ENCODE measurements at regions not wholly inside any gene's neighbourhood (a gene's known extent, or its start where the extent isn't known, plus 50 kb on each side); places are given as distances from the start of the nearest gene placed in this dataset.

DNA sequence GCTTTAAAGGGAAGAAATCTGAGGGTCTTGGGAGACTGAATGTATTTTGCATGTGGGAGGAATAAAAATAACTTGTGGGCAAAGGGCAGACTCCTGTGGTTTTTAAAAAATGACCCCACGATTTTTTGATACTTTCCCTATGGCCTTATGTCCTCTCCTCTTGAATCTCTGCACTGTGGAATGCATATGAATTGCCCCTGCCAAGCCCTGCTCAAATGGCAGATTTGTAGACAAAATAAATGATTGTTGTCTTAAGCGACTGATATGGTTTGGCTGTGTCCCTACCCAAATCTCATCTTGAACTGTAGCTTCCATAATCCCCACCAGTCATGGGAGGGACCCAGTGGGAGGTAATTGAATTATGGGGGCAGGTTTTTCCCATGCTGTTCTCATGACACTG lies 223.8 kb downstream of the DACT1 start:
- H3K27ac Mint-ChIP-seq, result no peak overlapping the region
- no CpG with 5 or more reads among the region's 2 CpGs for WGBS (ENCODE audit: insufficient coverage)
- DNase-seq, result no peak

DNA sequence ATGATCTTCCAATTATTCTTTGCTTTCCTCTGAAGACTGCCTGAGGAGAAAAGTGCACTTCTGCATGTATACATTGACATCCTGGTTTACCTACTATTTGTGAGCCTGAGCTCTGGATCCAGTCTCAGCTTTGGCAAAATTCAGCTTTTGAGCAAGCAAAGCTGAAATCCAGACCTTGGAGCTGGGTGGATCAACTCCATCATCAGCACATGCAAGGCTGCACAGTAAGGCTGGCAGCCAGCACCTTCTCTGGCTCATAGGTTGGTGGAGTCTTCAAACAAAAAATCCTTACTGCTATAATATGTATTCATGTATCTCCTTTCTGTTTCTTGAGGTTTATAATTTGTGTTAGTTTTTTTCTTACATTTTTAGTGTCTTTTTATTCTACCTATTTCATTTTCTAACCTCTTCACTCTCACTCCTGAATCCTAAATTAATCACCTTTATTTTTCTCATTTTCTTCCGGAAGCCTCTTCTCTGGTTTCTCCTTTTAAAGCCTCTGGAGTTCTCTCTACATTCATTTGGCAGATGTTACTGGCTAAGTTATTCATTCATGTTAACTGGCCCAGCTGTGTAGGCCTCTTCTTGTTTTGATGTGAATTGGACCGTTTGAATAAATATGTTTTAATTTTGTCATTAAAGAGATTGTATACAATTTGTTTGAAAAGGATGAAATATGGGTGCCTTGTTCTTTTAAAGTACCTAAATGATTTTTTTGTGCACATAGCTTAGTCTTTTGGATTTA lies 224.8 kb downstream of the DACT1 start:
- ATAC-seq (ENCODE audit: low read depth), result no peak
- H3K4me3 ChIP-seq (ENCODE audit: control extremely low read depth in 1 of 5, extremely low read depth in 1 of 5, insufficient read depth in 1 of 5, low read depth in 2 of 5, low read length in 4 of 5), result no peak overlapping the region
- Mint-ChIP-seq H3K4me1 (no peaks in the 10 kb centered on the region), H3K9me3 (ENCODE audit: insufficient read depth) (peaks cover 11% of the 10 kb centered on the region), H3K4me3 (no peak overlapping the region), H3K27me3 (no peaks in the 10 kb centered on the region), H3K27ac (no peak overlapping the region)
- no peaks in the 10 kb centered on the region for H3K27me3 ChIP-seq (replicated peaks in 1 of 4; ENCODE audit: control extremely low read depth in 1 of 4, control insufficient read depth in 3 of 4, insufficient read depth in 4 of 4, low read length in 3 of 4)
- no peaks in the 10 kb centered on the region for H3K36me3 ChIP-seq (replicated peaks in 1 of 2; ENCODE audit: control extremely low read depth in 1 of 2, control insufficient read depth in 1 of 2, extremely low read depth in 1 of 2, insufficient read depth in 2 of 2, low read length in 1 of 2)
- no peak for DNase-seq
- H3K27ac ChIP-seq (ENCODE audit: low read length in 2 of 2), result no peak overlapping the region
- H3K4me2 ChIP-seq (replicated peaks; ENCODE audit: low read depth, low read length, poor library complexity, severe bottlenecking), result no peak overlapping the region
- WGBS (ENCODE audit: insufficient coverage), result no CpG with 5 or more reads among the region's 2 CpGs
- H2AFZ ChIP-seq (ENCODE audit: insufficient read depth, low read depth, low read length, poor library complexity, severe bottlenecking), result no peak overlapping the region
- H4K20me1 ChIP-seq (ENCODE audit: control insufficient read depth, insufficient read depth, low read length, poor library complexity, severe bottlenecking), result no peaks in the 10 kb centered on the region
- ChIA-PET CTCF (no interaction called here), POLR2A (no interaction called here)
- no peaks in the 10 kb centered on the region for H3K79me2 ChIP-seq (ENCODE audit: control insufficient read depth, insufficient read depth, low read length)
- intact Hi-C loops (cut with micrococcal nuclease), result no loop called here
- no peak overlapping the region for H3K9ac ChIP-seq (ENCODE audit: low read length)
- no peak for TF ChIP-seq EZH2 (IDR thresholded peaks at IDR 0.05; ENCODE audit: borderline replicate concordance, insufficient read depth, low read depth, low read length, poor library complexity, severe bottlenecking)
- TF ChIP-seq, protein P1, sequence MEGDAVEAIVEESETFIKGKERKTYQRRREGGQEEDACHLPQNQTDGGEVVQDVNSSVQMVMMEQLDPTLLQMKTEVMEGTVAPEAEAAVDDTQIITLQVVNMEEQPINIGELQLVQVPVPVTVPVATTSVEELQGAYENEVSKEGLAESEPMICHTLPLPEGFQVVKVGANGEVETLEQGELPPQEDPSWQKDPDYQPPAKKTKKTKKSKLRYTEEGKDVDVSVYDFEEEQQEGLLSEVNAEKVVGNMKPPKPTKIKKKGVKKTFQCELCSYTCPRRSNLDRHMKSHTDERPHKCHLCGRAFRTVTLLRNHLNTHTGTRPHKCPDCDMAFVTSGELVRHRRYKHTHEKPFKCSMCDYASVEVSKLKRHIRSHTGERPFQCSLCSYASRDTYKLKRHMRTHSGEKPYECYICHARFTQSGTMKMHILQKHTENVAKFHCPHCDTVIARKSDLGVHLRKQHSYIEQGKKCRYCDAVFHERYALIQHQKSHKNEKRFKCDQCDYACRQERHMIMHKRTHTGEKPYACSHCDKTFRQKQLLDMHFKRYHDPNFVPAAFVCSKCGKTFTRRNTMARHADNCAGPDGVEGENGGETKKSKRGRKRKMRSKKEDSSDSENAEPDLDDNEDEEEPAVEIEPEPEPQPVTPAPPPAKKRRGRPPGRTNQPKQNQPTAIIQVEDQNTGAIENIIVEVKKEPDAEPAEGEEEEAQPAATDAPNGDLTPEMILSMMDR (IDR thresholded peaks at IDR 0.05), result no peak
- H3K4me1 ChIP-seq (ENCODE audit: control insufficient read depth in 2 of 2, insufficient read depth in 2 of 2, low read length in 2 of 2), result no peaks in the 10 kb centered on the region
- peaks cover 0 to 11% (median 4%) of the 10 kb centered on the region in 3 donors for H3K9me3 ChIP-seq (ENCODE audit: control extremely low read depth in 1 of 3, control insufficient read depth in 2 of 3, insufficient read depth in 1 of 3, low read length in 2 of 3)

More for the DNA sequence above, 223.8 kb downstream of the DACT1 start:
- Mint-ChIP-seq H3K9me3 (ENCODE audit: insufficient read depth) (peaks cover 11% of the 10 kb centered on the region), H3K27me3 (no peaks in the 10 kb centered on the region), H3K4me3 (no peak overlapping the region), H3K4me1 (no peaks in the 10 kb centered on the region)
- Histone ChIP-seq H3K4me1 (ENCODE audit: control insufficient read depth in 2 of 2, insufficient read depth in 2 of 2, low read length in 2 of 2) (no peaks in the 10 kb centered on the region), H3K27me3 (replicated peaks in 1 of 4; ENCODE audit: control extremely low read depth in 1 of 4, control insufficient read depth in 3 of 4, insufficient read depth in 4 of 4, low read length in 3 of 4) (no peaks in the 10 kb centered on the region), H3K79me2 (ENCODE audit: control insufficient read depth, insufficient read depth, low read length) (no peaks in the 10 kb centered on the region), H3K36me3 (replicated peaks in 1 of 2; ENCODE audit: control extremely low read depth in 1 of 2, control insufficient read depth in 1 of 2, extremely low read depth in 1 of 2, insufficient read depth in 2 of 2, low read length in 1 of 2) (no peaks in the 10 kb centered on the region), H3K9me3 (ENCODE audit: control extremely low read depth in 1 of 3, control insufficient read depth in 2 of 3, insufficient read depth in 1 of 3, low read length in 2 of 3) (peaks cover 0 to 11% (median 4%) of the 10 kb centered on the region in 3 donors), H3K4me3 (ENCODE audit: control extremely low read depth in 1 of 5, extremely low read depth in 1 of 5, insufficient read depth in 1 of 5, low read depth in 2 of 5, low read length in 4 of 5) (no peak overlapping the region), H2AFZ (ENCODE audit: insufficient read depth, low read depth, low read length, poor library complexity, severe bottlenecking) (no peak overlapping the region), H3K9ac (ENCODE audit: low read length) (no peak overlapping the region), H3K4me2 (replicated peaks; ENCODE audit: low read depth, low read length, poor library complexity, severe bottlenecking) (no peak overlapping the region), H4K20me1 (ENCODE audit: control insufficient read depth, insufficient read depth, low read length, poor library complexity, severe bottlenecking) (no peaks in the 10 kb centered on the region), H3K27ac (ENCODE audit: low read length in 2 of 2) (no peak overlapping the region)
- intact Hi-C loops (cut with micrococcal nuclease), result no loop called here
- POLR2A ChIA-PET, result no interaction called here
- no peak for ATAC-seq (ENCODE audit: low read depth)
- no peak for TF ChIP-seq EZH2 (IDR thresholded peaks at IDR 0.05; ENCODE audit: borderline replicate concordance, insufficient read depth, low read depth, low read length, poor library complexity, severe bottlenecking)
- TF ChIP-seq, protein P1 (IDR thresholded peaks at IDR 0.05), result no peak
- CTCF ChIA-PET, result no interaction called here

Data from B cell (primary cell).